SU-DHL-6 (cell line): ENCODE measurements at regions not wholly inside any gene's neighbourhood (a gene's known extent, or its start where the extent isn't known, plus 50 kb on each side); places are given as distances from the start of the nearest gene placed in this dataset.

Source experiments
- H2AFZ ChIP-seq: fragments of 200-600 bp; sonication (generic); 2 replicates; pipeline ENCODE4 v1.6.1; 2014; ENCODE audit warnings: low read depth, mild to moderate bottlenecking, moderate library complexity, mixed read lengths, antibody characterized with exemption, low read length; ENCODE audit not compliant: severe bottlenecking
- H3F3A ChIP-seq: fragments of 200-600 bp; shearing (Covaris generic); 2 replicates; pipeline ENCODE4 v1.6.0; 2016; ENCODE audit warnings: antibody characterized with exemption, mild to moderate bottlenecking; ENCODE audit not compliant: insufficient read depth
- H3K27ac ChIP-seq: fragments of 200-600 bp; sonication (generic); 2 replicates; pipeline ENCODE4 v1.5.1; 2016; ENCODE audit warnings: low read depth, mild to moderate bottlenecking, low read length, moderate library complexity, mixed read lengths
- H3K27me3 ChIP-seq: fragments of 200-600 bp; sonication (generic), shearing (Covaris generic); 2 replicates; pipeline ENCODE4 v1.6.0; 2014; ENCODE audit warnings: mild to moderate bottlenecking, low read length
- H3K36me3 ChIP-seq: fragments of 200-600 bp; sonication (generic); 2 replicates; pipeline ENCODE4 v1.6.1; 2014; ENCODE audit warnings: mild to moderate bottlenecking, low read length, mixed read lengths
- H3K4me2 ChIP-seq: fragments of 300-600, 200-600 bp; shearing (Covaris generic), sonication (generic); 2 replicates; pipeline ENCODE4 v1.6.0; 2014; ENCODE audit warnings: low read length, low read depth, mild to moderate bottlenecking; ENCODE audit not compliant: poor library complexity, severe bottlenecking
- H3K4me3 ChIP-seq: fragments of 200-600 bp; sonication (generic); 2 replicates; pipeline ENCODE4 v1.5.1; 2014; ENCODE audit warnings: antibody characterized with exemption, low read length, mild to moderate bottlenecking, mixed read lengths; ENCODE audit not compliant: insufficient read depth, poor library complexity, severe bottlenecking
- H3K79me2 ChIP-seq: fragments of 200-600 bp; sonication (generic); 2 replicates; pipeline ENCODE4 v1.6.1; 2014; ENCODE audit warnings: mild to moderate bottlenecking, low read length, moderate library complexity; ENCODE audit not compliant: insufficient read depth
- H3K9ac ChIP-seq: fragments of 200-600 bp; sonication (generic); 2 replicates; pipeline ENCODE4 v1.7.0; 2014; ENCODE audit warnings: mild to moderate bottlenecking, low read length
- H3K9me2 ChIP-seq: fragments of 200-600 bp; sonication (generic); replicated peaks from 2 replicates; pipeline ENCODE4 v1.6.1; 2014; ENCODE audit warnings: low read length; ENCODE audit not compliant: insufficient read depth
- H3K9me3 ChIP-seq: fragments of 200-600 bp; sonication (generic); 2 replicates; pipeline ENCODE4 v1.6.1; 2014; ENCODE audit warnings: low read length, mixed read lengths; ENCODE audit not compliant: insufficient read depth
- H4K20me1 ChIP-seq: fragments of 200-600 bp; sonication (generic); 2 replicates; pipeline ENCODE4 v1.6.1; 2014; ENCODE audit warnings: low read depth, mild to moderate bottlenecking, antibody characterized with exemption, low read length, moderate library complexity, mixed read lengths
- CTCF ChIP-seq: fragments of 200-600 bp; sonication (generic); IDR thresholded peaks from one replicate; pipeline ENCODE4 v1.5.1; 2017; ENCODE audit warnings: antibody characterized with exemption, mild to moderate bottlenecking, low read length, moderate library complexity; ENCODE audit not compliant: insufficient read depth, poor library complexity, severe bottlenecking
- EZH2phosphoT487 ChIP-seq: fragments of 200-600 bp; sonication (generic), shearing (Covaris generic); conservative IDR thresholded peaks from 2 replicates; pipeline ENCODE4 v1.6.1; 2018; ENCODE audit warnings: mild to moderate bottlenecking, antibody characterized with exemption, low read length, moderate library complexity, mixed read lengths

GRCh38 chr5:88045931-88046461, 222.6 kb downstream of the TMEM161B start:
- Histone ChIP-seq H3K36me3 (no peaks in the 10 kb centered on the region), H3K27me3 (no peaks in the 10 kb centered on the region)

GRCh38 chr5:88045165-88045564, 223.5 kb downstream of the TMEM161B start:
- no peak overlapping the region for H3K4me2 ChIP-seq
- TF ChIP-seq CTCF = no peak
- no peak for TF ChIP-seq EZH2phosphoT487
- H3F3A ChIP-seq = no peaks in the 10 kb centered on the region
- H3K27me3 ChIP-seq = no peaks in the 10 kb centered on the region
- H2AFZ ChIP-seq = no peak overlapping the region
- H3K79me2 ChIP-seq = no peaks in the 10 kb centered on the region
- H3K36me3 ChIP-seq = no peaks in the 10 kb centered on the region
- H3K9me3 ChIP-seq = no peaks in the 10 kb centered on the region
- H3K9me2 ChIP-seq = no peaks in the 10 kb centered on the region
- H4K20me1 ChIP-seq = no peaks in the 10 kb centered on the region
- H3K4me3 ChIP-seq = no peak overlapping the region
- no peak overlapping the region for H3K9ac ChIP-seq
- H3K27ac ChIP-seq = no peak overlapping the region

More at GRCh38 chr5:88045931-88046461, 222.6 kb downstream of the TMEM161B start:
- Histone ChIP-seq H3K9me3 (no peaks in the 10 kb centered on the region), H2AFZ (no peak overlapping the region), H3K27ac (no peak overlapping the region), H4K20me1 (no peaks in the 10 kb centered on the region), H3K9ac (no peak overlapping the region), H3K79me2 (no peaks in the 10 kb centered on the region), H3K4me2 (no peak overlapping the region), H3F3A (no peaks in the 10 kb centered on the region), H3K9me2 (no peaks in the 10 kb centered on the region), H3K4me3 (no peak overlapping the region)
- TF ChIP-seq CTCF (no peak), EZH2phosphoT487 (no peak)

- TF ChIP-seq CTCF = no peak
- no peak for TF ChIP-seq EZH2phosphoT487
- no peaks in the 10 kb centered on the region for H4K20me1 ChIP-seq
- H3K36me3 ChIP-seq = no peaks in the 10 kb centered on the region
These were observed 234.1 kb downstream of the TMEM161B start for GRCh38 chr5:88034520-88034919.

More at GRCh38 chr5:88034520-88034919, 234.1 kb downstream of the TMEM161B start:
- Histone ChIP-seq H3K9me2 (no peaks in the 10 kb centered on the region), H3F3A (no peaks in the 10 kb centered on the region), H2AFZ (no peak overlapping the region), H3K27ac (no peak overlapping the region), H3K9me3 (no peaks in the 10 kb centered on the region), H3K79me2 (no peaks in the 10 kb centered on the region), H3K4me2 (no peak overlapping the region), H3K27me3 (no peaks in the 10 kb centered on the region), H3K4me3 (no peak overlapping the region), H3K9ac (no peak overlapping the region)
